Activated CD4-positive, alpha-beta T cell treated with anti-CD3 and anti-CD28 coated beads, Interleukin-2, amount 50 U/mL, for 16 hours (primary cell): ENCODE measurements at regions not wholly inside any gene's neighbourhood (a gene's known extent, or its start where the extent isn't known, plus 50 kb on each side); places are given as distances from the start of the nearest gene placed in this dataset.

Source experiments
- DNase-seq: peaks from one replicate; pipeline ENCODE4 v3.0.0-alpha.2; 2020

DNA sequence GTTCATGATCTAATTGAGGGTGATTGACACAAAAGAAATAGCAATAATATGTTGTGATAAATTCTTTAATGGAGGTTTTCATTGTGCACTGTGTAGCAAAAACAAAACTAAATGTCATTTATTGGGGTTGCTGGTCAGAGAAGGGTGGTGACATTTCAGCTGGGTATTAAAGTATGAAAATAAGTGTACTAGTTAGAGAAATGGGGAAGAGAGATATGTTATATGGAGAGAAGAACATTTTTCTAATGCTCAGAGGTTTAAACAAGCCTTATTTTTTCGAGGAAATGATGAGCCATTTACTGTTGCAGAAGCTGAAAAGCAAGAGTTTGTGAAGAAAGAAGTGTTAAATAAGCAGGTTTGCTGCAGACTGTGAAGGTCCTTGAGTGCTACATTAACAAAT is 142.7 kb upstream of the PAQR3 start:
- DNase-seq = no peak

DNA sequence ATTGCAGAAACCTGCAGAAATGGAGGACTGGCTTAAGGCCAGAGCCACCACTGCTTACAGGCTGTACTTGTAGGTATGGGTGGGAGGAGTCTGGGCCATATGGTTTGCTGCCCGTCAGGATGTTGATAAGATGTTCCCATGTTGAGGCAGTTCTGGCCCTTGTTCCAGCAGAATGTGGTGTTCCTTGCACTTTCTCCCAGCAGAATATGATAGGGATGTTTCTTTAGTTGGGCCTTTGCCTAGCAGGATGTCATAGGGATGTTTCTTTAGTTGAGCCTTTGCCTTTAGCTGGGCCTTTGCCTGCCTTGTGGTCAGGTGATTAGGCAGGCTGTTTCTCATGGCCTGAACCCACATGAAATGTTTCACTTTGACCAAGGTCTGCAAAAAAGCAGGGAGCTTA is 139.1 kb upstream of the PAQR3 start:
- DNase-seq = no peak

DNA sequence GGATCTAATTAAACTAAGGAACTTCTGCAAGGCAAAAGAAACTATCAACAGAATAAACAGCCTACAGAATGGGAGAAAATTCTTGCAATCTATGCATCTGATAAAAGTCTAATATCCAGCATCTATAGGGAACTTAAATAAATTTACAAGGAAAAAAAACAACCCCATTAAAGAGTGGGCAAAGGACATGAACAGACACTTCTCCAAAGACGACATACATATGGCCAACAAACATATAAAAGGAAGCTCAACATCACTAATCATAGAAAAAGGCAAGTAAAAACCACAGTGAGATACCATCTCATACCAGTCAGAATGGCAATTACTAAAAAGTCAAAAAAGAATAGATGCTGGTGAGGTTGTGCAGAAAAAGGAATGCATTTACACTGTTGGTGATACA is 134.8 kb upstream of the PAQR3 start:
- DNase-seq = no peak

DNA sequence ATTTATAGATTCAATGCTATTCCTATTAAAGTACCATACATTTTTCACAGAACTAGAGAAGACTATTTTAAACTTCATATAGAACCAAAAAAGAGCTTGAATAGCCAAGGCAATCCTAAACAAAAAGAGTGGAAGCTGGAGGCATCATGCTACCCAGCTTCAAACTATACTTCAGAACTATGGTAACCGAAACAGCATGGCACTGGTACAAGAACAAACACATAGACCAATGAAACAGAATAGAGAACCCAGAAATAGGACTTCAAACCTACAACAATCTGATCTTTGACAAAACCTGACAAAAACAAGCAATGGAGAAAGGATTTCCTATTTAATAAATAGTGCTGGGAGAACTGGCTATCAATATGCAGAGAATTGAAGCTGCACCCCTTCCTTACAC is 134.2 kb upstream of the PAQR3 start:
- no peak for DNase-seq

DNA sequence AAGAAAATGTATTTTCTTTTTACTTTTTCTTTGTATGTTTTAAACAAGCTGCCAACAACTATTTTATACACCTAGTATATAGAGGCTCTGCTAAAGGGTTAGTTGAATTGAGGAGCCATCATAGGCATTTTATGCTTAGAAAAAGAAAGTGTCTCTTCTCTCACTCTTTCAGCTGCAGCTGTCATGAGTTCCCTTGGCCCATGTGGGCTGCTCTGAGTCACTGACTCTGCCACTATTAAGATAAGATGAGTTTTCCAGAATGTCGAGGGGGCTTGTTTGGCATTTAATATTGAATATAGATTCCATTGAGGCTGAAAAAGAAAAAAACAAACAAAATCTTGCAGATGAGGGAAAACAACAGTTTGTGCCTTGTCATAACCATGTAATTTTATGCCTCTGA is 126.0 kb upstream of the PAQR3 start:
- DNase-seq = no peak

DNA sequence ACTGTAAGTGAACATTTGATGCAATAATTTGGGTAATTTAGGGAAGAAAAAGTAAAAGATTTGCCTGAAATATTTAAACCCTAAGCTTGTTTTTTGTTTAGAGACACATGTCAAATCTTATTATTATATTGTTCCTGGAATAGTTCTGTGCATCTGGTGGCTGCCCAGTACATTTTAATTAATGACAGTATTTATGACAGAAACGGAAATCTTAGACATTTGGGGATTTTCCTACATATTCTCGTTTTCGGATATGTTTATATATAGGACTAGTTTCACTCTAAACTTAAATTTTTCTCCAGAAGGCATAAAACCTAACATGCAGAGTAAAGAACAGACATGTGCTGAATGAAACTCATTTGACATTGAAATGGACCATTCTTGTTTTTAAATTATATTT is 125.6 kb upstream of the PAQR3 start:
- DNase-seq = no peak

DNA sequence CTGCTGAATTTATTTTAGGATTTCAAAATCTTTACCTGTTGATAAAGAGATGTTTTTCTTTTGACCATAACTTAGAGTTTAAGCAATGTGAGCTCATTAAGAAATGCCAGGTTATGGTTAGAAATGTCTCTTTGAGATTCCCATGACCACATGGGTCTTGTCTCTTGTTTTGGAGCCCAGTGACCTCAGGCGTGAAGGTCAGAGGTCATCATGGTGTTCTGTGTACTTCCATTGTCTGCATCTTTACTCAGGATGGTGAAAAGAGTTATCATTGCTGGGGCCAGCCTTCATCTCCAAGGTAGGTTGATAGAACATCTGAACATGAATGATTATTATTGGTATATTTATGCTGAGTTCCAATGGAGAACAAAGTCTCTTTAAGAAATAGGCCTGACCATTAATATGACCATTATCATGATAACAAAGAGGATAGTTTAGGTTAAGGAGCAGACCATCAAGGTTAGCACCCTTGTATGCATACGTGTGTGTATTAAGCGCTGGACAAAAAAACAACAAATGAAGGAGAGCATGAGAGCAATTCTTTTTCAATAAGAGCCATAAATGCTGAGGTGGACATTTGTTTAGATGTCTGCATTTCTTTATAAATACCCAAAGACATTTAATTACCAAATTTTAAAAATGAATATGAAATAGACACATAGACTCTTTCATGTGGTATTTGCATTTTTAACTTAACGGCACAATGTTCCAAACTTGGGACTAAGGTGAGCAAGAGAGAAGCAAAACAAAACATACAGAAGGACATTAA is 120.6 kb upstream of the PAQR3 start:
- DNase-seq = no peak

DNA sequence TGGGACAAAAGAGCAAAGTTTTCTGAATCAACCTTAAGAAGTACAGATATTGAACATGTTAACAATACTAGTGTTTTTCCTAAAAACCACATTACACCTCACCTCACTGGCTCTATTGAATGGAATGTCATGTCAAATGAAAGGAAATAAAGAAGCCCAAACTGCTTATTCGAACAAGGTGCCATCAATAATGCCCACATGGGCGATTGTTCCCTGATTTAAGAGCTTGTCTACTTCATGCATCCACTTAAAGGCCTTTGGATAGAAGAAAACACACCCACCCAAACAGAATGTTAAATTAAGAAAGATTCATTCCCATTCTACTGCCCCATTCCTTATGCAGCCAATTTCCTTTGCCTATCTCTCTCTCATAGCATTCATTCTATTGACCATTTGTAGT is 118.5 kb upstream of the PAQR3 start:
- no peak for DNase-seq

DNA sequence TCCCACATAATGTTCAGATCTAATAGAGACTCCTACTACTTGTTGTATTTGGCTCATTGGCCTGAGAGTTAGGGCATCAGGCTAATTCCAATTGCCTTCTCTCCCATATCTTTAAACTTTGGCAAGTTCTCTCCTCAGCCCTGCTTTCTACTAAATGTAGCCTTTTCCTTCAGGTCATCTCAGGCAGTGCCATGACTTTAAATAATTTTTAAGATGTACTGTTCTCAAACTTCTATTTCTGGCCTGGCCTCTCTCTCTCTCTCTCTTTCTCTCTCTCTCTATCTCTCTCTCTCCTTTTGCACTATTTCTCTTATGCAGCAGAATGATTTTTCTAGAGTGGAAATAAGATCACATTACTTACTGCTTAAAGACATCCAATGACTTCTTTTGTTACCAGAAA is 114.5 kb upstream of the PAQR3 start:
- no peak for DNase-seq

DNA sequence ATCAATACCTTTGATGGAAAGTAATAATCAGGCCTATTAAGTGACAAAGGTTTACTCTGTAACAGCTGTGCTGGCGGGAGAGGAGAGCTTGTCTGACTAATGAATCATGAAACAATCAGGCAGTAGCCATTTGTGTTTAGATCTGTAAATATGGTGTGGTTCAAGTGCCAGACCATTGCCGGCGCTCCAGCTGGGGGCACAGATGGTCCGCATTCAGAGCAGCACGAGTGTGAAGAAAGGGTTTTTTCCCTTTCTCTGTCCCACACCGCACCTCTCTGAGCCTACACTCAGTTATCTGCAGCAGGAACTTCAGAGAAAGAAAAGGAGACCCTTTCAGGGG is 111.3 kb upstream of the PAQR3 start:
- DNase-seq = no peak

DNA sequence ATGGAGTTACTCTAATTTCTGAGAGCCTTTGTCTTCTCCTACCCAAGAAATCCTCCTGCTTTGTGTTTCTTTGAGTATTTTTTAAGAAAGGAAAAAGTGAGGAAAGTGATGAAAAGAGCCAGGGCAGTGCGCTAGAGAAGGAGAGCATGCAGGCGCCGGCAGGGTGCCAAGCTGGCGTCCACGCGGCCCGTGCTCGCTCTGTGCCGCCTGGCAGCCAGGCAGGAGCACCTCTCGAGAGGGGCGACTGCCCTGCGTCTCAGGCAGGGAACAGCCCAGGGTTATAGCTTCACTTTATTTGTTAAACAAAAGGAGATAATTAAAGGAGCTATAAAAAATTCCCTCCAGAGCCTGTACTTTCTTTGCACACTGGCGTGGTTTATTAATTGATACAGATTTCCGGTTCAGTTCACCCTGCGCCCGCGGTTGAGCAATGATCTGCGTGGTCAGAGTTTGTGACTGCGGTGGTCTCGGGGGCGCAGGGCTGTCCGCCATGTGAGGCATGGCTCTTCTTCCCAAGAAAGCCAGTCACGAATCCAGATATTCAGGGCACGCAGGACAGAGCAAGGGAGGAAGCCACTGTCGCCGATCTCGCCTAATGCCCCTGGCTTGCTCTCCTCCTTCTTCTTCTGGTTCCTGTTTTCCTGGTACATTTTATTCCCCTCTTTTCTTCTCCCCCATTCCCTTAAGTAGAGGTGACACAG is 110.8 kb upstream of the PAQR3 start:
- DNase-seq = no peak

DNA sequence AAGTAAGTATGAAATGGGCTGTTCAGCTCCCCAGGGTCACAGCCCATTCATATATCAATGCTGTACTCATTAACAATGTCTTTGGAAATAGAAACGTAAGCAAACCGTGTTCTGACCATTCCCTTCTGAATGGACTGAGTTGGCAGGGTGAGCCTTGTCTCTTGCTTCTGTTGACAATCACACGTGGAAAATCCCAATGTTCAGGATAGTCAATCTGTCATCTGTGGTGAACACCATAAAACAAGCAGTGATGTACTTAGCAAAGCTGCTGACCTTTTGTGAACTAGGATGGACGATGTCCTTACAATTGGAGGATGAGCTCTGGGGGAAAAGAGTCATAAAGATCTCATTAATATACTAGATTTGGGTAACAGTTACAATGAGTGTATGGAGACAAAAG is 109.6 kb upstream of the PAQR3 start:
- DNase-seq = no peak

DNA sequence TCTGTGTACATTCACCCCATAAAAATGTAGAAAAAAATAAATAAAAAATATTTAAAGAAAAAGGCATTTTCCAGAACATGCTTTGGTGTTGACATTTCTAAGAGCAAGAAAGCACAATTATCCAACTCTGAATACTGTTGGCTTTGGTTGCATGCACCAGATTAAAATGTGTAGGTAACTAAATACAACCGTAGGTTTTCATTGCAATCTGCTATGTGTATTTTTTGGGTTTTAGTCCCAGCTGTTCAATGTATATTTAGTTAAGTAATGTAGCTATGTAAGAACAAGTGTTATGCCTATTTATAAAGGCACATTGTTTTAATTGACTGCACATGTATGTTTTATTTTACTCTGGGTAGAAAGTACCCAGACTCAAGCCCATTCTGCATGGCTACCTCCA is 108.1 kb upstream of the PAQR3 start:
- DNase-seq = no peak

DNA sequence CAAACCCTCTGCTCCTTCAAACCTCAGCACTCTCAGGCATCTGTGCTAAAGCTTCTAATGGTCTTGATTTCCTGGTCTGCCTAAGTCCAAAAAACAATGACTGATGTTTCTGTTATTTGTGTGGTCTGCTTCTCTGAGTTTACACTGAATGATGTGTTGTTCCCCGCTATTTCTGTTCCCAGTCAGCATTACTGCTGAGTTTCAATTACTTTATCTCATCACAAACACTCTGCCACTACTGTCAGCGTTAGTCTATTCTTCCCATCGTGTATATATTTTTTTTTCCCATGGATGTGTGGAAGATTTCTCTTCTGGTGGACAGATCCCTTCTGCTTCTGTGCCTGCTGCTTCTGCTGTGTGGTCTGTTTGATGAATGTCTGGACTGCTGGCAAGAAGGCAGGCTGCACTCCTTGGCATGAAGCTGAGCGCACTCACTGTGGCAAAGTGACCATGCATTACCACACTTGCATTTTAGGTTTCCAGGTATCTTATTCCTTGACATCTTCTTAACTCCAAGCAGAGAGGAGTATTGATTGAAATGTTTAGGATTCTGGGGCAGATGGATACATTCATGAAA is 106.9 kb upstream of the PAQR3 start:
- no peak for DNase-seq

DNA sequence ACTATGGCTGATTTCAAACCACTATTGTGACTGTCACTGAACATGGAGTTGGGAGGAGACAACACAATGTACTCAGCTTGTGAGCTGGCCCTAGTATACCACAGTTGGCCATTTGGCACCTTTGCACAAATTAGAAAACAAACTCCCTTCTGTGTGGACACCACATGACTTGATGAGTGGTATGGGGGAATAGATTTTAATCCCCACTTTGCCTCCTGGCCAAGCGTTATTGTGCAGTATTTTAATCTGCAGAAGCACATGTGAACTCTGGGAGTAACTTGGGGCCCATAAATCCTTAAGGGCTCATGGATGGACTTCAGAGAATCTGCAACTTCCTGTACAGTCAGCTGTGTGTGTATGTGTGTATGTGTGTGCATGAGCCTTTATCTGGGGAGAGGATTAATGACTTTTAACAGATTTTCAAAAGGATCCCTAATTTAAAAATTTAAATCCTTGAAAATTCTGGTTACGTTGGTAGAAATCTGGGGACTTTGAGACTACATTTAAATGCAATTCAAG is 105.0 kb upstream of the PAQR3 start:
- no peak for DNase-seq

DNA sequence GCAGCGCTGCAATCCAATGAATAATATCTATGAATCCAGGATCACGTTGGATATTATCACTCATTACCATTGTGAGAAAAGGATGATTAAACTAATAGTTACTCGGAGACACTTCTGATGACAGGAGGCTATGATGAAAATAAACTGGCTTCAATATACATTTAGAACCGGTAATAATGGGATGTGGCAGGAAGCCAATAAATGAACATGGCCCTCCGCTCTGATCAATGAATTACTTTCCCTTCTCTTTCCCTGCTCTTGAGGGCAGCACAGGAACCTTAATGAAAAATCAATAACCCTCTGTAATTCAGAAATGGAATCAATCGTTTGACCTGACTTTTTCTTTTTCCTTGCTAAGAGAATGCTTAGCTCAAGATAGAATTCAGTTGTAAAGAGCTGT is 103.9 kb upstream of the PAQR3 start:
- DNase-seq = no peak

DNA sequence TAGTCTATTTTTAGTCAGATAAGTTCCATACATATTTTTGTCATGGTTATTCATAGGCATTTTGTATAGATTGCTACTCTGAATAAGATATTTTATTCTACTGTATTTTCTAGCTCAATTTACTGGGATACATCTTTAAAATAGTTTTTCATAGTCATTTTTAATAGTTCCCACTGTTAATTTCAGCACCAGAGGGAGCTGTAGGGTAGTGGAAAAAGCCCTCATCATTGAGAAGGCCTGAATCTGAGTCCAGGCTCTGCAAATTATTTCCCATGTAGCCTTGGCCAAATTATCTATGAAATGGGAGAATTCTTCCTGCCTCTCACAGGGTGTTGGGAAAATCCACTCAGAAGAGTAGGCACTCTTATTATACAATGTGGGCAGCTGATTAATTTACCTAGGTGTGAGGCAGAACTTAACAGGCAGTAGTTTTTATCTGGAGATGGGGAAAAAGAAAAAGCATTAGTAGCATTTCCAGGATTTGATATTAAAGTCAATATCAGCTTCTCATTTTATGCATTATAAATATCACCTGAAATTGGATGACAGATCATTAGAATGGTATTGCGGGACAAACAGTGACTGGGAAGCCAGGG is 102.9 kb upstream of the PAQR3 start:
- peak; percentile 6 for DNase-seq

DNA sequence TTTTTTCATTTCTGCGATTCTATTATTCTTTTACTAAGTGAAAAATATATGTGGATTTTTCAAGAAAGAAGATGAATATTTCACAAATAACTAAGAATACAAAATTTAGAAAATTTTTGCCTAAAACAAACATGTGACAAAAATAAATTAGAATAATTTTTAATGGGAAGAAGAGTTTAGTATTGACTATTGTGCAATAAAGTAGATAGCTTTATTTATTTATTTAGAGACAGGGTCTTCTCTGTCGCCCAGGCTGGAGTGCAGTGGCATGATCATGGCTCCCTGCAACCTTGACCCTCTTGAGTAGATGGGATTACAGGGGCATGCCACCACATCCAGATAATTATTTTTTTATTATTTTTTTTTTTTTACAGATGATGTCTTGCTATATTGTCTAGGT is 95.3 kb upstream of the PAQR3 start:
- no peak for DNase-seq

DNA sequence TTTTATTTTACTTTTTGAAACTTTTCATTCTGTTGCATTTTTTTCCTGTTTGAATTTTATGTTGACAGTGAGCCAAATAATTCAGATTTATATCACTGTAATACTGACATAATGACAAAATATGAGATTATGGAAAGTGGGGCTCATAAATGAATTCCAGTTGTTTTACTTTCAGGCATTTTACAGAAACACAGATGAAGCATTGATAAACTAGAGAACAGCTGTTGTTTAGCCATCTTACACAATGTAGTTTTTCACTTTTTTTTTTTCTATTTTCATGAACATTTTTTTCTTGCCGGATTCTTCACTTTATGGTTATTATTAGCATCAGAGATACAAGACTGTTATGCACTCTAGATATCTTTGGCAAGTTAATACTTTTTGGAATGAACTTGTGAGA is 91.7 kb upstream of the PAQR3 start:
- no peak for DNase-seq

DNA sequence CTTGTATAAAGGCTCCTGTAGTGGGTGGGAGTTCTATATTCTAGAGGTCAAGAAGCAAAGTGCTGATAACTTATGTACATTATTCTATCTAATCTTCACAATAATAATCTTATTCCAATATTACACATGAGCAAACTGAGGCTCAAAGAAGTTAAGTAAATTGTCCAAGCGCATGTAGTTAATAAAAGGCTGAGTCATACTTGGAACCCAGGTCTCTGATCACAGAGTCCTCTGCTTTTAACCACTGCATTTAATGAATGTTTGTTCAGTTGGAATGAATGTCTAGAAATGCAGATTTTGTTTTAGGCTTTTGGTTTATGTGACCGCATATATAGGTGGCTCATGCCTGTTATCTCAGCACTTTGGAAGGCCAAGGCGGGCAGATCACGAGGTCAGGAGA is 88.4 kb upstream of the PAQR3 start:
- no peak for DNase-seq

DNA sequence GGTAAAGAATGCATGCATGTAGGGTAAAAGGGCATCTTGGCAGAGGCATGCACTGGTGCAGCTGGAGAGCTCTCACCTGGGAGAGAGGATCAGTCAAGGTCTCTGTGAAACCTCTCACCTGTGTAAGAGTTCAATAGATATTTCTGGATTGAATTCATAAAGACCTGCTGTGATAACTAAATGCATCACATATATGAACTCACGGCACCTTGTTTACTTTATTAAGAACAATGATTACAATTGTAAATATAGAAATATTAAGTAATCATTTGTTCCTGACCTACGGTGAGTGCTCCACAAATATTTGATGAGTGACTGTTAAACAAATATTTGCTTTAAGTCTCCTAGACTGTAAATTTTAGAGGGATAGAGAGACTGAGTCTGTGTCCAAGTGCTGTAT is 85.9 kb upstream of the PAQR3 start:
- no peak for DNase-seq

DNA sequence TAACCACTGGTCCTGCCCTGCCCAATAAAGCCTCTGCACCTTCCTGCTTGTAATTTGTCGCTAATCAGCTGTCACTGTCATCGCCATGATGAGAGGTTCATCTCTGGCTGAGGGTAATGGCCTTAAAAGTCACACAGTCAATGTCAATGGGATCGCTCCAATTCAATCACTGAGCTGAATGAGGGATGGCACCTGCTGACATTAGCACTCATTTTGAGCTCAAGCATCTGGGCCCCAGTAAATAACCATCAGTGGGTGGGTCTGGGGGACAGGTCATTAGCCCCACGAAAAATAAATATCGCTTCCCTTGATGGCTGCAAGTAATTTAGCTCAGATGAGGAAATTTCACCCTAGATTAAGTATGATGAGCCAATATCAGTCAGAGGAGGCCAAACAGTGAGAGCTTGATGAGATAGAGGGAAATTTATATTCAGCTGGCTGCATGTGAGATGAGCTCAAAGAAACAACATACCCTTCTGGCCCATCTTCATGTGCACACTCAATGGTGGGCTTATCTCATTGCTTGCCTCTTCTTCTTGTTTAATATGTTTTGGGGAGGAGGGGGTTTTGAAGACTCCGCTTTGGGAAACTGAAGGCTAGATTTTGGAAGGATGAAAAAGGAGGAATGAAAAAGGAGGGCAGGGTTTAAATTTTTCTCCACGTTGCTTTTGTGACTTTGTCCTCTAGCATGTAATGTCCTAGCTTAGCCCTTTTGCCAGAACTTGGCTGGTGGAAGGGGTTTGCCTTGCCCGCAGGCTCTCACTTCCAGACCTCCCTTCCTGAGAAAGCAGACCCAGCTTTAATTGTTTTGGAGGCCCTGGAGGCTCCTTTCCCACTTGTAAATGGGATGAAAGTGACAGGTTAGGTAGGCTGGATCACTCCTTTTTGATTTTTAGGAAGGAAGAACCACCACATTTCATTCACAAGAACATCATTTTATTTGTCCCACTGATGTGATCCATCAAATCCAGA is 84.8 kb upstream of the PAQR3 start:
- DNase-seq = no peak

DNA sequence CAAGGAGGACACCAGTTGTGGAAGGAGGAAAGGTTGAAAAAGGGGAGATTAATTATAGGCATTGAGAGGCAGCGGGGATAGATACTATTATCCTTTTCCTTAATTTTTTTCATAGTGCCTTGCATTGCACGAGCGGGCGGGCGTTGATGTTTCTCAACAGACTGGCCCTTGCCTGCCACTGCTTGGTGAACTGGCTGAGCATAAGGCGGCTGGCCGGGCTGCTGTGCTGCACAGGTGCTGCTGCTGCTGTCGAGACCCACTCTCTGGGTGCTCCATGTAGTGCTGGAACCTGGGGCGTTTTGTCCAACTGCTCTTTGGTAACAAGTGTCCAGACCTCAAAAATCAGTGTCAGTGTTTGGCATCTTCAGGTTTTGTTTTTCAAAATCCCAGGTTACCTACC is 83.3 kb upstream of the PAQR3 start:
- DNase-seq = no peak
